ENCODE measurements at regions not wholly inside any gene's neighbourhood (a gene's known extent, or its start where the extent isn't known, plus 50 kb on each side); places are given as distances from the start of the nearest gene placed in this dataset.

- DNase-seq (ENCODE audit: low spot score): no peak
- H3K4me3 Mint-ChIP-seq (ENCODE audit: unreplicated experiment): no peak overlapping the region
- TF ChIP-seq CTCF (IDR thresholded peaks at IDR 0.05): no peak
- no peaks in the 10 kb centered on the region for H3K27me3 Mint-ChIP-seq (ENCODE audit: low read depth)
- no peak overlapping the region for H3K27ac Mint-ChIP-seq (ENCODE audit: unreplicated experiment)
- no peaks in the 10 kb centered on the region for H3K4me1 Mint-ChIP-seq (ENCODE audit: low read depth)
- peaks cover 4% of the 10 kb centered on the region for H3K9me3 Mint-ChIP-seq (ENCODE audit: low read depth)
- H3K36me3 Mint-ChIP-seq (ENCODE audit: low read depth): no peaks in the 10 kb centered on the region
Measured at GRCh38 chr14:43165651-43166050, 1341.4 kb downstream of the FSCB start.

GRCh38 chr14:43161477-43161876 is 1345.6 kb downstream of the FSCB start:
- Mint-ChIP-seq H3K27me3 (ENCODE audit: low read depth) (no peaks in the 10 kb centered on the region), H3K4me3 (ENCODE audit: unreplicated experiment) (no peak overlapping the region), H3K9me3 (ENCODE audit: low read depth) (peaks cover 4% of the 10 kb centered on the region), H3K27ac (ENCODE audit: unreplicated experiment) (no peak overlapping the region), H3K4me1 (ENCODE audit: low read depth) (no peaks in the 10 kb centered on the region), H3K36me3 (ENCODE audit: low read depth) (no peaks in the 10 kb centered on the region)
- no peak for DNase-seq (ENCODE audit: low spot score)
- TF ChIP-seq CTCF (IDR thresholded peaks at IDR 0.05): no peak

DNA sequence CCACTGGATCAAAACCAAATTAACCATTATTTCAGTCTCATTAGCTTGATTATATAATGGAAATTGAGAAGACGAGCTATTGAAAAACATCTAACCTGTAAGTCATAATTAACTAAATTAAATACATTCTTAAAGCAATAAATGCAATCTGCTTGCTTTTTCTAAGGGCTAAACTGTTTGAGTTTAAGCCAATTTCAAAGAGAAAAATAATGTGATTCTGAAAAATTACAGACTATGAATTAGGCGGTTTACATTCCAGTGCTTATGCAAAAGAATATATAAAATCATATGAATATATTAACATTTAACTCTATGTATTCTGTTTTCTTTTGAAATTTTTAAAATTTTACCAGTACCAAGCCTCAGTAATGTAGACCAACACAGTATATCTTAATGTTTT is 1349.4 kb downstream of the FSCB start:
- Mint-ChIP-seq H3K4me1 (ENCODE audit: low read depth) (no peaks in the 10 kb centered on the region), H3K27me3 (ENCODE audit: low read depth) (no peaks in the 10 kb centered on the region), H3K9me3 (ENCODE audit: low read depth) (no peaks in the 10 kb centered on the region)

DNA sequence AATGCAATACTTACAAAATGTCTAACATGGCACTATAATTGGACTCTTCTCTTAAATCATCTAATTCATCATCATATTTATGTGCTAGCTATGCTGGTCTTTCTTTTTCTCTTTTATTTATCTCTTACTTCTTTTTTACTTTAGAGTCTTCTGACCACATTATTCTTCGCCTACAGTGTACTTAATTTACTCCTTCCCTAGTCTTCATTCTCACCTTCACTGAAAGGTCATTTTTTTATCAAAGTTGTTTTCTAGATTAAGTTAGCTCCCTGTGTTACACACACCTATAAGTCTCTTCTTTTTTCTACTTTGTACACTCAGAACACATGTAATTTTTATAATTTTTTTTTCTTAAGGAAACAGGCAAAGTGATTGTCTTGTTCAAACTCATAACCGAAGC is 1351.2 kb downstream of the FSCB start:
- no peak overlapping the region for H3K27ac Mint-ChIP-seq (ENCODE audit: unreplicated experiment)
- no peak overlapping the region for H3K4me3 Mint-ChIP-seq (ENCODE audit: unreplicated experiment)
- TF ChIP-seq CTCF (IDR thresholded peaks at IDR 0.05): no peak
- H3K4me1 Mint-ChIP-seq (ENCODE audit: low read depth): no peaks in the 10 kb centered on the region
- H3K27me3 Mint-ChIP-seq (ENCODE audit: low read depth): no peaks in the 10 kb centered on the region
- DNase-seq (ENCODE audit: low spot score): no peak
- no peaks in the 10 kb centered on the region for H3K9me3 Mint-ChIP-seq (ENCODE audit: low read depth)
- no peaks in the 10 kb centered on the region for H3K36me3 Mint-ChIP-seq (ENCODE audit: low read depth)

More for the DNA sequence above, 1349.4 kb downstream of the FSCB start:
- TF ChIP-seq CTCF (IDR thresholded peaks at IDR 0.05): no peak
- Mint-ChIP-seq H3K36me3 (ENCODE audit: low read depth) (no peaks in the 10 kb centered on the region), H3K27ac (ENCODE audit: unreplicated experiment) (no peak overlapping the region), H3K4me3 (ENCODE audit: unreplicated experiment) (no peak overlapping the region)
- no peak for DNase-seq (ENCODE audit: low spot score)

- DNase-seq (ENCODE audit: low spot score): no peak
- H3K36me3 Mint-ChIP-seq (ENCODE audit: low read depth): no peaks in the 10 kb centered on the region
- no peaks in the 10 kb centered on the region for H3K9me3 Mint-ChIP-seq (ENCODE audit: low read depth)
- H3K4me3 Mint-ChIP-seq (ENCODE audit: unreplicated experiment): no peak overlapping the region
- no peak overlapping the region for H3K27ac Mint-ChIP-seq (ENCODE audit: unreplicated experiment)
- no peaks in the 10 kb centered on the region for H3K27me3 Mint-ChIP-seq (ENCODE audit: low read depth)
- no peaks in the 10 kb centered on the region for H3K4me1 Mint-ChIP-seq (ENCODE audit: low read depth)
- TF ChIP-seq CTCF (IDR thresholded peaks at IDR 0.05): no peak
Measured at GRCh38 chr14:43155258-43155657, 1351.8 kb downstream of the FSCB start.

Data from chondrocyte (in vitro differentiated cells).